Esophagus muscularis mucosa (tissue), 3 donors: ENCODE measurements at regions not wholly inside any gene's neighbourhood (a gene's known extent, or its start where the extent isn't known, plus 50 kb on each side); places are given as distances from the start of the nearest gene placed in this dataset.

ENCODE experiments used
- POLR2A ChIP-seq: fragments of 450-650 bp; IDR thresholded peaks from one replicate; pipeline ENCODE4 v1.6.1; 2017; ENCODE audit warnings: antibody characterized with exemption, moderate library complexity, mild to moderate bottlenecking, low read depth
- TF ChIP-seq, protein P1 (sequence below), 3 experiments: fragments of 200-600 bp in 2 of 3; fragments of 450-650 bp in 1 of 3; sonication (generic) in 2 of 3; IDR thresholded peaks; one replicate each; pipeline ENCODE4 v1.5.1; 2017 to 2019; ENCODE audit warnings: antibody characterized with exemption in 3 of 3, mild to moderate bottlenecking in 2 of 3, moderate library complexity in 1 of 3

DNA sequence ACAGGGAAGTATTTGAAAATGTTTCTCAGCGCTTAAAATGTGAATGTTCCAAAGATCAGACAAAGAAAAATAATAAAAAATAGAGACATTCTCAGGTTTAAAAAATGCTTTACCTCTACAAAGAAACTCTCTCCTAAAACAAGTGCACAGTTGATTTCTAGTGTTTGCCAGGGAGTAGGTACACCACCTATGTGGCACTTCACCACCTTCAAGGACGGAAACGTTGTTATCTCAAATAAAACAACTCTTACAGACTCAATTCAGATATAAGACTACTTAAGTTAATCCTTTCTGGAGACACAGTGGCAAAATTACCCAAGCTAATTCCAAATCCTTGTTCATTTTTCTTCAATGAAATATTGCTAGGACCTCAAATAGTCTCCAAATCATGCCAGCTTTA is 286.4 kb upstream of the ISL1 start:
- TF ChIP-seq POLR2A: no peak
- TF ChIP-seq, protein P1, sequence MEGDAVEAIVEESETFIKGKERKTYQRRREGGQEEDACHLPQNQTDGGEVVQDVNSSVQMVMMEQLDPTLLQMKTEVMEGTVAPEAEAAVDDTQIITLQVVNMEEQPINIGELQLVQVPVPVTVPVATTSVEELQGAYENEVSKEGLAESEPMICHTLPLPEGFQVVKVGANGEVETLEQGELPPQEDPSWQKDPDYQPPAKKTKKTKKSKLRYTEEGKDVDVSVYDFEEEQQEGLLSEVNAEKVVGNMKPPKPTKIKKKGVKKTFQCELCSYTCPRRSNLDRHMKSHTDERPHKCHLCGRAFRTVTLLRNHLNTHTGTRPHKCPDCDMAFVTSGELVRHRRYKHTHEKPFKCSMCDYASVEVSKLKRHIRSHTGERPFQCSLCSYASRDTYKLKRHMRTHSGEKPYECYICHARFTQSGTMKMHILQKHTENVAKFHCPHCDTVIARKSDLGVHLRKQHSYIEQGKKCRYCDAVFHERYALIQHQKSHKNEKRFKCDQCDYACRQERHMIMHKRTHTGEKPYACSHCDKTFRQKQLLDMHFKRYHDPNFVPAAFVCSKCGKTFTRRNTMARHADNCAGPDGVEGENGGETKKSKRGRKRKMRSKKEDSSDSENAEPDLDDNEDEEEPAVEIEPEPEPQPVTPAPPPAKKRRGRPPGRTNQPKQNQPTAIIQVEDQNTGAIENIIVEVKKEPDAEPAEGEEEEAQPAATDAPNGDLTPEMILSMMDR (IDR thresholded peaks at IDR 0.05): no peak
